ENCODE measurements at regions not wholly inside any gene's neighbourhood (a gene's known extent, or its start where the extent isn't known, plus 50 kb on each side); places are given as distances from the start of the nearest gene placed in this dataset.

GRCh38 chr3:64908251-64908685 is 220.5 kb upstream of the ADAMTS9 start:
- peaks cover 47% of the 10 kb centered on the region for H3K4me1 Mint-ChIP-seq
- peaks cover 7% of the 10 kb centered on the region for H3K9me3 Mint-ChIP-seq
- peak overlapping the region; percentile 51 for H3K27ac Mint-ChIP-seq
- DNase-seq (ENCODE audit: low spot score in 2 of 2, unreplicated experiment in 2 of 2), result no peak
- no peak overlapping the region for H3K4me3 Mint-ChIP-seq
- no peaks in the 10 kb centered on the region for H3K27me3 Mint-ChIP-seq (ENCODE audit: low read depth)
- H3K36me3 Mint-ChIP-seq, result peaks cover 3% of the 10 kb centered on the region
- TF ChIP-seq CTCF (IDR thresholded peaks at IDR 0.05; ENCODE audit: unreplicated experiment), result no peak

GRCh38 chr3:64905906-64906410 is 218.2 kb upstream of the ADAMTS9 start:
- Mint-ChIP-seq H3K9me3 (no peaks in the 10 kb centered on the region), H3K27me3 (ENCODE audit: low read depth) (no peaks in the 10 kb centered on the region), H3K4me1 (peaks cover 66% of the 10 kb centered on the region), H3K36me3 (no peaks in the 10 kb centered on the region), H3K27ac (no peak overlapping the region), H3K4me3 (no peak overlapping the region)
- no peak for TF ChIP-seq CTCF (IDR thresholded peaks at IDR 0.05; ENCODE audit: unreplicated experiment)
- DNase-seq (ENCODE audit: low spot score in 2 of 2, unreplicated experiment in 2 of 2), result no peak

GRCh38 chr3:64903006-64903405 is 215.2 kb upstream of the ADAMTS9 start:
- no peak for TF ChIP-seq CTCF (IDR thresholded peaks at IDR 0.05; ENCODE audit: unreplicated experiment)
- H3K27me3 Mint-ChIP-seq (ENCODE audit: low read depth), result no peaks in the 10 kb centered on the region
- peaks cover 3% of the 10 kb centered on the region for H3K9me3 Mint-ChIP-seq
- peaks cover 49% of the 10 kb centered on the region for H3K4me1 Mint-ChIP-seq
- DNase-seq (ENCODE audit: low spot score in 2 of 2, unreplicated experiment in 2 of 2), result no peak
- peak overlapping the region; percentile 64 for H3K27ac Mint-ChIP-seq
- H3K4me3 Mint-ChIP-seq, result no peak overlapping the region
- no peaks in the 10 kb centered on the region for H3K36me3 Mint-ChIP-seq

GRCh38 chr3:64901986-64902516 is 214.3 kb upstream of the ADAMTS9 start:
- no peaks in the 10 kb centered on the region for H3K27me3 Mint-ChIP-seq (ENCODE audit: low read depth)
- H3K27ac Mint-ChIP-seq, result peak overlapping the region; percentile 34
- no peak for TF ChIP-seq CTCF (IDR thresholded peaks at IDR 0.05; ENCODE audit: unreplicated experiment)
- no peak for DNase-seq (ENCODE audit: low spot score in 2 of 2, unreplicated experiment in 2 of 2)
- no peak overlapping the region for H3K4me3 Mint-ChIP-seq
- H3K9me3 Mint-ChIP-seq, result peaks cover 3% of the 10 kb centered on the region
- H3K36me3 Mint-ChIP-seq, result no peaks in the 10 kb centered on the region
- peaks cover 45% of the 10 kb centered on the region for H3K4me1 Mint-ChIP-seq

- no peak for TF ChIP-seq CTCF (IDR thresholded peaks at IDR 0.05; ENCODE audit: unreplicated experiment)
- Mint-ChIP-seq H3K36me3 (no peaks in the 10 kb centered on the region), H3K27me3 (ENCODE audit: low read depth) (no peaks in the 10 kb centered on the region), H3K4me3 (no peak overlapping the region), H3K27ac (no peak overlapping the region), H3K9me3 (peaks cover 3% of the 10 kb centered on the region), H3K4me1 (peaks cover 42% of the 10 kb centered on the region)
- DNase-seq (ENCODE audit: low spot score in 2 of 2, unreplicated experiment in 2 of 2), result no peak
Observed at GRCh38 chr3:64901522-64901885, 213.7 kb upstream of the ADAMTS9 start.
